GM21576 (cell line): ENCODE measurements at regions not wholly inside any gene's neighbourhood (a gene's known extent, or its start where the extent isn't known, plus 50 kb on each side); places are given as distances from the start of the nearest gene placed in this dataset.

Experiments
- ATAC-seq: cut with Tn5 transposase; IDR thresholded peaks from one replicate; pipeline ENCODE4 v1.9.1; 2021; ENCODE audit warnings: mild to moderate bottlenecking, moderate library complexity; ENCODE audit not compliant: unreplicated experiment

GRCh38 chr4:180394730-180395129, 1848.5 kb upstream of the TENM3 start:
- no peak for ATAC-seq

DNA sequence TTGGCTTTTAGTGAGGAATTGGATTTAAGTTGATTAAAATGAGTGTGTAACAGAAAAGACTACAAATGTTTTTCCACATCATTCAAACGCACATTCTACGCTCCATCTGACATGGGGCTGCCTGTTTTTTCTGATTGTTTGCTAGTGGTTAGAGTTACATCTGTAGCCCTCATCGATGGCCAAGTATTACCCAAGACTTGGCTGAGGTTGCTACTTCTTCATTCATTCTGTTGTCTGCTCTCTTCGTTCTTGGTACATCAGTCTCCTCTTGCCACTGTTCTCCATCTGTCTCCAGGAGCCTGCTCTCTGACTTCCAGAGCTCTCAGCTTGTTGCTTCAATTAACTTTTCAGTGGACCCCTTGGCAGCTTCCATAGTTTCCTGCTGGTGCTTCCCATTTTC, 1844.6 kb upstream of the TENM3 start:
- ATAC-seq: no peak

- no peak for ATAC-seq
These were observed 1835.8 kb upstream of the TENM3 start for GRCh38 chr4:180407275-180407885.

- ATAC-seq: no peak
These were observed 1824.2 kb upstream of the TENM3 start for GRCh38 chr4:180418819-180419531.

GRCh38 chr4:180422989-180423711, 1820.1 kb upstream of the TENM3 start:
- ATAC-seq: no peak

DNA sequence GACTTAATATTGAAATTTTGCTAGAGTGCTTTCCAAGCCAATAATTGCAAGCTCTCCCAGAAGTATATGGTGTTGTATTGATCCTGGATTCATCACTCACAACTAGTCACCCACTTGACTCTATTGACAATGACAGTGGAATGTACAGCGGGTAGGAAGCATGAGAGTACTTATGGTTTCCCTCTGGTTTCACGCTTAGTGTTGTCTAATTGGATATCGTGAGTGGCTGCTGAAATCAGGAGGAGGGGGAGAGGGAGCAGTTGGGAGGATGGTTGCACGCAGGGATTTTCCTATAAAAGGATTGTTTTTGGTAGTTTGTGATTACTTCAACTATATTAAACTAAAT, 1819.5 kb upstream of the TENM3 start:
- ATAC-seq: no peak

GRCh38 chr4:180426938-180427337, 1816.3 kb upstream of the TENM3 start:
- no peak for ATAC-seq

DNA sequence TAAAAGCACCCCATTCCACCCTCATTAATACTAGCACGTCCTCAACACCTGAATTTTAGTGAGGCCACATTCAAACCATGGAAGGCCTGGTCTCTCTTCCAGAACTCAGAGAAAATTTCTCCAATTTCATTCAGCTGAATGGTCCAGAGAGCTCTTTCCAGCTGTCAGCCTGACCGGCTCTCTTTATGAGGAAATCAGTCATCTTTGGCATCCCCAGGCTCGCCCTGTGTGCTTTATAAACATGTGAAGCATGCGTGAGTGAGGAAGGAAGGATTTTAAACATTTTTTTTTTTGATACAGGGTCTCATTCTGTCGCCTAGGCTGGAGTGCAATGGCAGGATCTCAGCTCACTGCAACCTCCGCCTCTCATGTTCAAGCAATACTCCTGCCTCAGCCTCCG, 1812.9 kb upstream of the TENM3 start:
- no peak for ATAC-seq

DNA sequence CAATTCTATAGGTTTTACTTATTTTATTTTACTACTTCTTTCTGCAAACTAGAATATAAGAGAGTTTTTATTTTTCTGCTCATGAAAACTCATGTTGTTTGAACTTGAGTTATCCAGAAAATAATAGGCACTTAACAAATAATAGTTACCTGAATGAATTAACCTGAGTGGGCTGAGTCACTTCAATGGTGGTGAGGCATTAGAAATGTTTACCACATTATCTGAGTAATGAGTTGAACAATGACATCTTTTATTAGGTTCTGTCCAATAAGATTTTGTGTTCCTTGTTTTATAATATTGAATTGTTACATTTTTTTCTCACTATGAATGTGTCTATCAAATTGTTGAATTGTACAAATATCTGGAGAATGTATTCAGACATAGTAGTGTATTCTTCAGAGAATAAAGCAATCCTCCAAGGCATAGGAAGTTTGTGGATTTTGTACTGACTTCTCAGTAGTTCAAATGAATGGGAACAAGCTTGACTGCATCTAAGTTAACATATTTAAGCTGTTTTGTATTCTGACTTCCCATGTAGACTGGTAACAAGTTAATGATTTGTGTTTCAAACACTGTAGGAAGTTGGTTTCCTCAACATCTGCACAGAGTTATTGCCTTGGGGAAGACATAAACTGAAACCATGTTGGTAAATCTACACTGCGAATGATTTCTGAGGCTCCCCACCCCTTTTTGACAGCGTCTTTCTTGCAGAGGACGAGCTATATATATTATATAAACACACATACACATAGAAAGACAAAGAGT, 1808.9 kb upstream of the TENM3 start:
- ATAC-seq: no peak

DNA sequence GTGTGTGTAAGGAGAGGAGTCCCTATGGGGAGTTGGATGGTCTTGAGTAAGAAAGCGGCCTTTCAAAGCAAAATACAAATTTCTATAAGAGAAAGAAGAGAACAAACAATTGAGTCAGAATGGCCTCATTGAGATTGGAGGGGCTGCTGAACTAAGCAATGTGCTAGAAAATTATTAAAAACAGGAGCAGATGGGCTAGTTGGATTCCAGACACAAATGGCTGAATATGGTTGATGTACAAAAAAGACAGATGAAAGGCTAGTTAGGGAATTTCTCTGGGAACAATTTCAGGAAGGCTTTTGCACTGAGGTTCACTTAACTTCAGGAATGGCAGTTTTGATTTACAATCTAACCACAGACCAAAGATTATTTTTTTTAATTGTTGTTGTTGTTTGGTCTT, 1806.8 kb upstream of the TENM3 start:
- no peak for ATAC-seq

DNA sequence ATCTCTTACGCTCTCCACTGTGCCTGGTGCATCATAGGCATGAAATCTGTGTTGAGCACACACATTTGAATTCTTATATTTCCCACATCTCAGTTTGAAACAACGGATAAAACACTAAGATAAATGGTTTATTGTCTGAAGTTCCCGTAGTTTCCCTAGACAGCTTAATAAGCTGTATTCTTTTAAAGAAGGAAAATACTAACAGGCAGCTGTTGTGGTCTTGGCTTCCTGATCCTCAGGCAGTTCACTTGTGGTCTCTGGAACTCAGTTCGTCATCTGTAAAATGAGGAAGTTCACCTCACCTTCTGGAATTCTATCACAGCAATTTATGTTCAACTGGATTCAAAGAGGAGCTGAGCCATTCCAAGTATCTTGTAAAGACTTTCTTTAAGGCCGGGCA, 1805.6 kb upstream of the TENM3 start:
- ATAC-seq: no peak

DNA sequence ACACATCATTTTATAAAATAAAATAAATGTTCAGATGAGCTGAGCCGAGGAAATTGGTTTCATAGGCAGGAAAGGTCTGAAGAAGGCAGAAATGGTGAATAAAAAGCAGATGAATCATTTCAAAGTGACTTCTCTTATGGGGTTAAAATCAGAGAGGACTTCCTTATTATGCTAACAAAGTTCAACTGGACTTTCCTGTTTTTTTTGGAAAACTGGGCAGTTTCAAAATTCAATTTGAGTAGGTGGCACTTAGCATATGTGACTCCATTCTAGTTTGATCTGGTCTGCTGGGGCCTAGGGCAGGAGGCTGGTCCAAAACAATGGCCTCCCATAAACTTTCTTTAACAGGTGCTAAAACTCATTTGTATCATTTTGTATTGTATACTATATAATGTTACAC, 1794.9 kb upstream of the TENM3 start:
- ATAC-seq: no peak

GRCh38 chr4:180449395-180449956, 1793.7 kb upstream of the TENM3 start:
- ATAC-seq: no peak

- no peak for ATAC-seq
These were observed 1788.0 kb upstream of the TENM3 start for GRCh38 chr4:180455226-180455625.

DNA sequence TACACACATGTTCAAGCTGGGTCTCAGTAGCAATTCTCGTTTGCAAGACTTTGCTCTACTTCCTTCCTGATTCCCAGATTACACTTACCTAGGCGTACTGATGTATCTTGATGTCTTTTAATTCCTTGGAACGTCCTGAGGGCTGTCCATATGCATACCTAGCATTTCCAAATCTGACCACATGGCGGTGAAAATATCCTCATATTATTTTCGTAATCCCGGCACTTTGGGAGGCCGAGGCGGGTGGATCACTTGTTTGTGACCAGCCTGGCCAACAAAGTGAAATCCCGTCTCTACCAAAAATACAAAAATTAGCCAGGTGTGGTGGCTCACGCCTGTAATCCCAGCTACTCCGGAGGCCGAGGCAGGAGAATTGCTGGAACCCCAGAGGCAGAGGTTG, 1786.3 kb upstream of the TENM3 start:
- ATAC-seq: no peak

DNA sequence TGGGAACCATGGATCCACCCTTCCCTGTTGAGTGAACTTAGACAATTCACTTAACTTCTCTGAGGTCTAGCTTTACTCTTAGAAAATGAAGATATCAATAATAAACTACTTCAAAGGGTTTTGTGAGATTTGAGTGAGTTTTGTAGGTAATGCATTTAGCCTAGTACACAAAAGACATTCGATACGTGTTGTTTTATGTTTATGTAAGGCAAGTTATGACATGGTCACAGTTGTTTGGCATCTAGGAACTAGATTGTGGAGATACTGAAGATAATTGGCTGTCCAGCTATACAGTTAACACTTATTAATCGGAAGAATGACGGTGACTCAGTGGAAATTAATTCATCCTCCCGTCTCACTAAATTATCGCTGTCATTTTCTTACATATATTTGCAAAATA, 1781.1 kb upstream of the TENM3 start:
- no peak for ATAC-seq

GRCh38 chr4:180465364-180465763, 1777.8 kb upstream of the TENM3 start:
- ATAC-seq: no peak

DNA sequence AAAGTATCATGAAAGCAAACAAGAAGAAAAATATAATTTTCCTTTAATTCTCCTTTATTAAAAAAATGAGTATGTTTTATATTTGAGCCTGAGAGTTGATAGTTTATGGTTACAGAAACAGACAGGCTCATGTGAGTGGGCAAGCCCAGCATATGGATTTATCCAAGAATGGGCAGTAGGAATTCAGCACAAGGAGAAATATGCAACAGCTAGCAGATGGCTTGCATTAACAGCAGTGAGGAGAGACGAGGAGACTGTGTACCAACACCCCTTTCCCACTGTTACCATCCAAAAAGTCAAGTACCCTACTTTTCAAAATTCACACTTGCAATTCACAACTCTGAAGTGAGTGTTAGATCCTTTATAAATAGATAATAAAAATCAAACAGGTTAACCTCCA, 1760.2 kb upstream of the TENM3 start:
- no peak for ATAC-seq

- ATAC-seq: no peak
These were observed 1757.8 kb upstream of the TENM3 start for GRCh38 chr4:180485407-180485806.

DNA sequence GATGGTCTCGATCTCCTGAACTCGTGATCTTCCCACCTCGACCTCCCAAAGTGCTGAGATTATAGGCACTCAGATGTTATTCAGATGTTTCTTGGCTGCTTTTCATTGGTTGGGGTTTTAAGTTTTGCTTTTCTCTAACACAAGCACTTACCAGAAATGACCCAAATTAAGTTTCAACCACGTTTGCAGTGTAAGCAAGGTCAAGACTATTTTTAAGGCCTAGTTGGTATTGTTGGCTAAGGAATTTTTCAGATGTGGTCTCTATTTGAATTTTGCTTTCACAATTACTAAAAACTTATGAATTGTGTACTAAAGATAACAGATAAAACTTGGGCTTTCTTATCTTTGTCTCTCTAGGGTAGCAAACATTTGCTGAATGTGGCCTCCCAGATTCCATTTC, 1756.9 kb upstream of the TENM3 start:
- ATAC-seq: no peak

DNA sequence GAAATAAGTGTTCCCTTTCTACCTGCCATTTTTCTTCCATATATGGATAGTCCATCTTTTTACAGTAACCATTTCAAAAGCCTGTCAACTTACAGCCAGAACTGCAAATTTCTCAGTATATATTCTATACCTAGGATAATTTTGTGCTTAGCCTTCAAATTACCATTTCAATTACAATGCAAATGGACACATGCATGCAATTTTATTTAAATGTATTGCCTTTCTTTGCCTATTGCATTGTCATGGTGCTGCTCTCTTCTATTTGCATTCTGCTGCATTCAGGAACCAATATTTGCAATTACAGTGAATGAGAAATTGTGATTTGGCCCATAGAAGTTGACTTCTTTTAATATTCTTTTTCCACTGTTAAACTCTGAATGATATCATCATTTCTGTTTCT, 1753.4 kb upstream of the TENM3 start:
- ATAC-seq: no peak
